Astrocyte (in vitro differentiated cells and primary cell): ENCODE measurements at regions not wholly inside any gene's neighbourhood (a gene's known extent, or its start where the extent isn't known, plus 50 kb on each side); places are given as distances from the start of the nearest gene placed in this dataset.

Experiments
- CTCF ChIP-seq: IDR thresholded peaks from 2 replicates; pipeline ENCODE4 v1.5.1; 2011; ENCODE audit warnings: low read depth, mild to moderate bottlenecking, inconsistent platforms, low read length, moderate library complexity; ENCODE audit not compliant: insufficient read depth
- EZH2 ChIP-seq: IDR thresholded peaks from 2 replicates; pipeline ENCODE4 v1.6.1; 2012; ENCODE audit warnings: mild to moderate bottlenecking, low read length, inconsistent platforms; ENCODE audit not compliant: insufficient read depth

- TF ChIP-seq CTCF = no peak
- no peak for TF ChIP-seq EZH2
These were observed 328.8 kb upstream of the SUCLG2 start for GRCh38 chr3:67983166-67983565.
